ENCODE measurements at regions not wholly inside any gene's neighbourhood (a gene's known extent, or its start where the extent isn't known, plus 50 kb on each side); places are given as distances from the start of the nearest gene placed in this dataset.

- DNase-seq (ENCODE audit: low spot score): no peak
- Mint-ChIP-seq H3K4me1 (peaks cover 7% of the 10 kb centered on the region; the same call in 1 of the 3 replicates), H3K27me3 (ENCODE audit: insufficient read depth, low read depth, poor library complexity) (peaks cover 2% of the 10 kb centered on the region), H3K27ac (no peak overlapping the region), H3K9me3 (no peaks in the 10 kb centered on the region), H3K4me3 (no peak overlapping the region), H3K36me3 (ENCODE audit: low read depth) (no peaks in the 10 kb centered on the region)
- Histone ChIP-seq H4K20me1 (replicated peaks; ENCODE audit: insufficient read depth) (no peaks in the 10 kb centered on the region), H3K27me3 (ENCODE audit: insufficient read depth) (no peaks in the 10 kb centered on the region), H3K79me2 (replicated peaks; ENCODE audit: insufficient read depth) (no peaks in the 10 kb centered on the region), H3K27ac (ENCODE audit: low read depth) (no peak overlapping the region), H3K4me2 (no peak overlapping the region), H3K36me3 (ENCODE audit: insufficient read depth) (no peaks in the 10 kb centered on the region), H2AFZ (peak overlapping the region; percentile 56; the same call in 1 of the 2 replicates), H3K4me3 (no peak overlapping the region), H3F3A (replicated peaks; ENCODE audit: low read depth) (no peaks in the 10 kb centered on the region), H3K4me1 (ENCODE audit: insufficient read depth) (no peaks in the 10 kb centered on the region), H3K9me2 (ENCODE audit: insufficient read depth) (0 out of 2 replicates have a peak, but pooled peaks cover 6% of the 10 kb centered on the region)
- ATAC-seq: no peak
- TF ChIP-seq REST (IDR thresholded peaks at IDR 0.05; ENCODE audit: unreplicated experiment) (no peak), CREB1 (CRISPR knock-in tag; IDR thresholded peaks at IDR 0.05; ENCODE audit: low read depth) (no peak), ETS1 (IDR thresholded peaks at IDR 0.05) (no peak), POLR2AphosphoS5 (IDR thresholded peaks at IDR 0.05; ENCODE audit: low read depth) (no peak), NANOG (IDR thresholded peaks at IDR 0.05; ENCODE audit: borderline replicate concordance) (no peak), JUNB (IDR thresholded peaks at IDR 0.05; ENCODE audit: unreplicated experiment) (no peak), CTCF (conservative IDR thresholded peaks at IDR 0.05; ENCODE audit: low read depth in 2 of 2) (no peak), ZNF331 (CRISPR knock-in tag; IDR thresholded peaks at IDR 0.05; ENCODE audit: low read depth) (no peak), EZH2phosphoT487 (IDR thresholded peaks at IDR 0.05; ENCODE audit: unreplicated experiment) (no peak), ZNF462 (CRISPR knock-in tag; IDR thresholded peaks at IDR 0.05) (no peak), EZH2 (IDR thresholded peaks at IDR 0.05; ENCODE audit: low read depth, unreplicated experiment) (no peak), ZNF114 (CRISPR knock-in tag; IDR thresholded peaks at IDR 0.05) (no peak), STAT1 (IDR thresholded peaks at IDR 0.05; ENCODE audit: unreplicated experiment) (no peak)
These were observed 112.1 kb upstream of the SPON1 start for GRCh38 chr11:13850231-13851005.
